Kidney epithelial cell (primary cell): ENCODE measurements at regions not wholly inside any gene's neighbourhood (a gene's known extent, or its start where the extent isn't known, plus 50 kb on each side); places are given as distances from the start of the nearest gene placed in this dataset.

ENCODE experiments used
- DNase-seq: peaks from one replicate; pipeline ENCODE4 v3.0.0-alpha.2; 2010; ENCODE audit warnings: low read depth
- H3K27me3 ChIP-seq: 2 replicates; pipeline ENCODE4 v1.6.0; 2011; ENCODE audit warnings: low read length; ENCODE audit not compliant: control insufficient read depth, insufficient read depth
- H3K36me3 ChIP-seq: 2 replicates; pipeline ENCODE4 v1.5.1; 2011; ENCODE audit warnings: low read length; ENCODE audit not compliant: control insufficient read depth, insufficient read depth
- H3K4me3 ChIP-seq: 2 replicates; pipeline ENCODE4 v1.5.1; 2011; ENCODE audit warnings: low read depth, mild to moderate bottlenecking, control low read depth, low read length
- TF ChIP-seq, protein P1 (sequence below): IDR thresholded peaks from 2 replicates; pipeline ENCODE4 v1.5.1; 2011; ENCODE audit warnings: mild to moderate bottlenecking, moderate library complexity, low read length, control low read depth, inconsistent platforms; ENCODE audit not compliant: insufficient read depth, poor library complexity, severe bottlenecking

GRCh38 chr6:2447318-2447920 lies 202.0 kb upstream of the GMDS start:
- TF ChIP-seq, protein P1, sequence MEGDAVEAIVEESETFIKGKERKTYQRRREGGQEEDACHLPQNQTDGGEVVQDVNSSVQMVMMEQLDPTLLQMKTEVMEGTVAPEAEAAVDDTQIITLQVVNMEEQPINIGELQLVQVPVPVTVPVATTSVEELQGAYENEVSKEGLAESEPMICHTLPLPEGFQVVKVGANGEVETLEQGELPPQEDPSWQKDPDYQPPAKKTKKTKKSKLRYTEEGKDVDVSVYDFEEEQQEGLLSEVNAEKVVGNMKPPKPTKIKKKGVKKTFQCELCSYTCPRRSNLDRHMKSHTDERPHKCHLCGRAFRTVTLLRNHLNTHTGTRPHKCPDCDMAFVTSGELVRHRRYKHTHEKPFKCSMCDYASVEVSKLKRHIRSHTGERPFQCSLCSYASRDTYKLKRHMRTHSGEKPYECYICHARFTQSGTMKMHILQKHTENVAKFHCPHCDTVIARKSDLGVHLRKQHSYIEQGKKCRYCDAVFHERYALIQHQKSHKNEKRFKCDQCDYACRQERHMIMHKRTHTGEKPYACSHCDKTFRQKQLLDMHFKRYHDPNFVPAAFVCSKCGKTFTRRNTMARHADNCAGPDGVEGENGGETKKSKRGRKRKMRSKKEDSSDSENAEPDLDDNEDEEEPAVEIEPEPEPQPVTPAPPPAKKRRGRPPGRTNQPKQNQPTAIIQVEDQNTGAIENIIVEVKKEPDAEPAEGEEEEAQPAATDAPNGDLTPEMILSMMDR = no peak
- no peaks in the 10 kb centered on the region for H3K36me3 ChIP-seq
- no peak for DNase-seq
- H3K4me3 ChIP-seq = no peak overlapping the region
- peaks cover 2% of the 10 kb centered on the region for H3K27me3 ChIP-seq

GRCh38 chr6:2441601-2442475 lies 196.4 kb upstream of the GMDS start:
- no peaks in the 10 kb centered on the region for H3K36me3 ChIP-seq
- TF ChIP-seq, protein P1 = no peak
- no peaks in the 10 kb centered on the region for H3K27me3 ChIP-seq
- H3K4me3 ChIP-seq = no peak overlapping the region
- no peak for DNase-seq

DNA sequence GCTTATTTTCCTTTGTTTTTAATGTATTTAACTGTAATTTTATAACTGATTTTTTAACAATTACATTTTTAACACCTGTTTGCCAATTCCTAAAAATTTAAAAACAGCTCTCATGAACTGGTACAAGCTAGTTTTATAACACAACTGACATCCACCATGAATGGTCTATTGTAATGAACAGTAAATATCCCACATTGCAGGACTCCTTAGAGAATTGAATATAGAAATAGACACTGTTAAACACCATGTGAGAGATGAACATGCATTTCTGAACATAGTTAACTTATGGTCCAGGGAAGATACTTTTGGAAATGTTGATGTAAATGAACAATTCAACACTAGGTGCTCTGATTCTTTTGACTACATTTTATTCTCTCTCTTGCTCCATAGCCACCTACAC lies 195.1 kb upstream of the GMDS start:
- DNase-seq = no peak
- Histone ChIP-seq H3K27me3 (no peaks in the 10 kb centered on the region), H3K4me3 (no peak overlapping the region), H3K36me3 (no peaks in the 10 kb centered on the region)
- TF ChIP-seq, protein P1 = no peak

- no peaks in the 10 kb centered on the region for H3K36me3 ChIP-seq
- H3K27me3 ChIP-seq = no peaks in the 10 kb centered on the region
- no peak for DNase-seq
- H3K4me3 ChIP-seq = no peak overlapping the region
- TF ChIP-seq, protein P1 = no peak
Observed at GRCh38 chr6:2439632-2440031, 194.2 kb upstream of the GMDS start.

DNA sequence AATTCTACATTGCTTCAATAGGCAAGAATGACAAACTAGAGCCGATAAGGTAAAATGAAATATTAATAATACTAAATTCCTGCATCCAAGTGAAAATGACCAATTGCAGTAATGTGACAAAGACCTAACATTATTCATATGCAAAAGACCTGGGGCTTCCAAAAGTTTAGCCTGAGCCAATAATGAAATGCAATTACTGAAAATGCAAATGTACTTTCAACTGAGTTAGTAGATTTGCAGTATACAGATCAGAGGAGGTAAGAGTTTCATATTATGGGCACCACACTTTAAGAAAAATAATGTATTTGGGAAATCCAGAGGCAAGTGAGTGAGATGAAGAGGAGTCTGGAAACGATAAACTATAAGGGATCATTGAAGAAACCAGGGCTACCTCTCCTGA lies 193.7 kb upstream of the GMDS start:
- Histone ChIP-seq H3K4me3 (no peak overlapping the region), H3K27me3 (no peaks in the 10 kb centered on the region), H3K36me3 (no peaks in the 10 kb centered on the region)
- TF ChIP-seq, protein P1 = no peak
- DNase-seq = no peak
